H1 (cell line): ENCODE measurements at regions not wholly inside any gene's neighbourhood (a gene's known extent, or its start where the extent isn't known, plus 50 kb on each side); places are given as distances from the start of the nearest gene placed in this dataset.
"Not testable (repeated sequence)": the region's sequence is repeated elsewhere in the genome, so short reads cannot be mapped to it uniquely, and the experiment has no call there.

Source experiments
- CTCF ChIA-PET: fragments of 300-600 bp; sonication (Branson Sonifier 250); formaldehyde crosslinking; loops from one replicate; lab custom pipeline; 2021; ENCODE audit not compliant: partially characterized antibody; lab: Charles Lee
- POLR2A ChIA-PET: fragments of 300-600 bp; sonication (Branson Sonifier 250); formaldehyde crosslinking; loops from one replicate; lab custom pipeline; 2021; ENCODE audit warnings: inconsistent platforms; ENCODE audit not compliant: partially characterized antibody; lab: Charles Lee
- DNase-seq, 2 experiments: peaks; one replicate each; pipeline versions ENCODE4 v3.0.0 to v3.0.0-alpha.2; 2010 to 2022; ENCODE audit warnings: low spot score in 2 of 2, low read depth in 1 of 2, mixed read lengths in 1 of 2
- FAIRE-seq: peaks from 2 replicates; lab custom pipeline; 2011; peaks lifted over from hg19 to GRCh38; lab: Jason Lieb, UNC
- H2AFZ ChIP-seq: 2 replicates; pipeline ENCODE4 v1.8.1; 2012; ENCODE audit warnings: low read length, inconsistent platforms
- H2AK5ac ChIP-seq: 2 replicates; pipeline ENCODE4 v1.6.1; 2013; ENCODE audit warnings: low read depth, low read length
- H2BK120ac ChIP-seq: replicated peaks from 2 replicates; pipeline ENCODE3; 2013; ENCODE audit warnings: low read depth, low read length, inconsistent platforms
- H2BK12ac ChIP-seq: 2 replicates; pipeline ENCODE4 v1.6.1; 2013; ENCODE audit warnings: low read depth, low read length
- H2BK15ac ChIP-seq: 2 replicates; pipeline ENCODE4 v1.6.1; 2013; ENCODE audit warnings: low read length
- H2BK20ac ChIP-seq: 2 replicates; pipeline ENCODE4 v1.6.1; 2013; ENCODE audit warnings: low read length
- H2BK5ac ChIP-seq: 2 replicates; pipeline ENCODE4 v1.6.1; 2013; ENCODE audit warnings: low read depth, low read length
- H3K14ac ChIP-seq: 2 replicates; pipeline ENCODE4 v1.6.1; 2013; ENCODE audit warnings: inconsistent platforms; ENCODE audit not compliant: insufficient read length
- H3K18ac ChIP-seq: 2 replicates; pipeline ENCODE4 v1.6.1; 2013; ENCODE audit warnings: low read length; ENCODE audit errors: extremely low read depth
- H3K23ac ChIP-seq: 2 replicates; pipeline ENCODE4 v1.6.1; 2013; ENCODE audit warnings: inconsistent platforms; ENCODE audit not compliant: insufficient read length
- H3K23me2 ChIP-seq: 2 replicates; pipeline ENCODE4 v1.6.1; 2013; ENCODE audit warnings: low read depth, low read length
- H3K27ac ChIP-seq: 2 replicates; pipeline ENCODE4 v1.6.1; 2011; ENCODE audit warnings: low read depth, low read length, inconsistent platforms
- H3K27me3 ChIP-seq, 4 experiments: replicated peaks in 1 of 4; 1 replicate in 1 of 4; 2 replicates in 3 of 4; pipeline versions ENCODE4 v1.6.1 to v1.8.1; 2011 to 2013; ENCODE audit warnings: low read length in 3 of 4, mild to moderate bottlenecking in 3 of 4, inconsistent platforms in 2 of 4, mixed read lengths in 2 of 4, moderate library complexity in 1 of 4; ENCODE audit not compliant: control insufficient read depth in 3 of 4, insufficient read depth in 3 of 4; ENCODE audit errors: extremely low read depth in 1 of 4
- H3K36me3 ChIP-seq, 4 experiments: 2 replicates each; pipeline versions ENCODE4 v1.6.1 to v1.8.1; 2011 to 2013; ENCODE audit warnings: mild to moderate bottlenecking in 4 of 4, low read length in 3 of 4, moderate library complexity in 2 of 4, control low read depth in 1 of 4, inconsistent platforms in 1 of 4; ENCODE audit not compliant: insufficient read depth in 4 of 4, control insufficient read depth in 2 of 4
- H3K4ac ChIP-seq: replicated peaks from 2 replicates; pipeline ENCODE3; 2013; ENCODE audit warnings: low read length, low read depth, mixed read lengths, inconsistent platforms; ENCODE audit not compliant: insufficient read length
- H3K4me1 ChIP-seq, 4 experiments: replicated peaks in 1 of 4; 1 replicate in 1 of 4; 2 replicates in 3 of 4; pipeline versions ENCODE4 v1.6.1 to v1.8.1; 2011 to 2013; ENCODE audit warnings: low read length in 3 of 4, inconsistent platforms in 2 of 4, mixed read lengths in 1 of 4; ENCODE audit not compliant: insufficient read depth in 4 of 4, control insufficient read depth in 3 of 4
- H3K4me2 ChIP-seq, 2 experiments: 2 replicates each; pipeline versions ENCODE4 v1.6.1 to v1.8.1; 2011 to 2013; ENCODE audit warnings: low read depth in 2 of 2, low read length in 2 of 2, control low read depth in 1 of 2, inconsistent platforms in 1 of 2, mild to moderate bottlenecking in 1 of 2; ENCODE audit not compliant: insufficient read depth in 1 of 2
- H3K4me3 ChIP-seq, 4 experiments: fragments of 200-600, 300-600 bp in 1 of 4; sonication (generic), shearing (Covaris generic), sonication (Bioruptor Twin) in 1 of 4; 2 replicates each; pipeline versions ENCODE4 v1.5.1 to v1.8.1; 2011 to 2016; ENCODE audit warnings: low read length in 4 of 4, low read depth in 3 of 4, control low read depth in 2 of 4, inconsistent platforms in 2 of 4, mild to moderate bottlenecking in 2 of 4, mixed read lengths in 1 of 4, moderate library complexity in 1 of 4; ENCODE audit not compliant: insufficient read depth in 2 of 4; ENCODE audit errors: extremely low read depth in 1 of 4
- H3K56ac ChIP-seq: replicated peaks from 2 replicates; pipeline ENCODE3; 2013; ENCODE audit warnings: low read depth, mild to moderate bottlenecking, mixed read lengths, low read length, inconsistent platforms; ENCODE audit not compliant: insufficient read length
- H3K79me1 ChIP-seq: 2 replicates; pipeline ENCODE4 v1.6.1; 2013; ENCODE audit warnings: low read depth, low read length, control low read depth
- H3K79me2 ChIP-seq, 2 experiments: 2 replicates each; pipeline versions ENCODE4 v1.6.1 to v1.8.1; 2012 to 2013; ENCODE audit warnings: low read length in 2 of 2, mild to moderate bottlenecking in 2 of 2, inconsistent platforms in 1 of 2; ENCODE audit not compliant: insufficient read depth in 2 of 2, control insufficient read depth in 1 of 2
- H3K9ac ChIP-seq, 4 experiments: replicated peaks in 1 of 4; 1 replicate in 1 of 4; 2 replicates in 3 of 4; pipeline versions ENCODE4 v1.6.1 to v1.8.1; 2011 to 2013; ENCODE audit warnings: low read depth in 3 of 4, low read length in 3 of 4, control low read depth in 2 of 4, mild to moderate bottlenecking in 2 of 4, moderate library complexity in 2 of 4, inconsistent platforms in 1 of 4; ENCODE audit errors: extremely low read depth in 1 of 4
- H3K9me3 ChIP-seq, 2 experiments: 2 replicates each; pipeline versions ENCODE4 v1.6.1 to v1.8.1; 2012 to 2013; ENCODE audit warnings: mild to moderate bottlenecking in 2 of 2, moderate library complexity in 2 of 2, control low read depth in 1 of 2, inconsistent platforms in 1 of 2, low read depth in 1 of 2, low read length in 1 of 2, mixed read lengths in 1 of 2; ENCODE audit not compliant: insufficient read depth in 2 of 2
- H4K20me1 ChIP-seq, 2 experiments: replicated peaks in 1 of 2; 2 replicates each; pipeline versions ENCODE3 to v1.8.1; 2011 to 2013; ENCODE audit warnings: inconsistent platforms in 2 of 2, low read length in 2 of 2, mild to moderate bottlenecking in 1 of 2; ENCODE audit not compliant: insufficient read depth in 2 of 2, control insufficient read depth in 1 of 2
- H4K5ac ChIP-seq: 2 replicates; pipeline ENCODE4 v1.6.1; 2013; ENCODE audit warnings: low read length, low read depth, mixed read lengths, inconsistent platforms; ENCODE audit not compliant: insufficient read length
- H4K8ac ChIP-seq: 2 replicates; pipeline ENCODE4 v1.8.0; 2013; ENCODE audit warnings: mild to moderate bottlenecking, moderate library complexity, low read length, inconsistent platforms; ENCODE audit not compliant: insufficient read depth; ENCODE audit errors: extremely low read depth
- H4K91ac ChIP-seq: replicated peaks from 2 replicates; pipeline ENCODE3; 2013; ENCODE audit warnings: low read length, mixed read lengths, inconsistent platforms; ENCODE audit not compliant: insufficient read length
- TAF1 ChIP-seq: IDR thresholded peaks from 2 replicates; pipeline ENCODE4 v1.6.1; 2011; ENCODE audit warnings: mild to moderate bottlenecking, low read depth, low read length
- WGBS, 2 experiments: shearing (Covaris generic) in 1 of 2; methylation state at CpG; one replicate each; pipeline versions ENCODE4 v1.1.6 to v1.1.7; 2013 to 2015; ENCODE audit warnings: low lambda C conversion rate in 2 of 2, mixed read lengths in 2 of 2, inconsistent platforms in 1 of 2, low coverage in 1 of 2, missing lambda C conversion rate in 1 of 2; ENCODE audit not compliant: insufficient replicate concordance in 2 of 2, insufficient coverage in 1 of 2, insufficient read length in 1 of 2; ENCODE audit errors: extremely low coverage in 1 of 2, missing lambda C conversion rate in 1 of 2; 5-methylcytosine and 5-hydroxymethylcytosine counted together

DNA sequence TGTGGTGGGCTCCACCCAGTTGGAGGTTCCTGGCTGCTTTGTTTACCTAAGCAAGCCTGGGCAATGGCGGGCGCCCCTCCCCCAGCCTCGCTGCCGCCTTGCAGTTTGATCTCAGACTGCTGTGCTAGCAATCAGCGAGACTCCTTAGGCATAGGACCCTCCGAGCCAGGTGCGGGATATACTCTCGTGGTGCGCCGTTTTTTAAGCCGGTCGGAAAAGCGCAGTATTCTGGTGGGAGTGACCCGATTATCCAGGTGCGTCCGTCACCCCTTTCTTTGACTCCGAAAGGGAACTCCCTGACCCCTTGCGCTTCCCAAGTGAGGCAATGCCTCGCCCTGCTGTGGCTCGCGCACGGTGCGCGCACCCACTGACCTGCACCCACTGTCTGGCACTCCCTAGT is 1719.9 kb downstream of the BRINP3 start:
- H2BK15ac ChIP-seq, H3K23ac ChIP-seq, H3K79me1 ChIP-seq, H3K27me3 ChIP-seq, H4K8ac ChIP-seq, H2BK5ac ChIP-seq, H2BK120ac ChIP-seq, H3K27ac ChIP-seq, FAIRE-seq, H4K20me1 ChIP-seq, H3K18ac ChIP-seq, H3K56ac ChIP-seq, H2AFZ ChIP-seq, H3K4me1 ChIP-seq, H2BK12ac ChIP-seq, H4K91ac ChIP-seq, H3K9ac ChIP-seq, H3K36me3 ChIP-seq, POLR2A ChIA-PET, H3K23me2 ChIP-seq, H3K79me2 ChIP-seq, H2BK20ac ChIP-seq, H3K4ac ChIP-seq, H2AK5ac ChIP-seq, H3K14ac ChIP-seq, H3K9me3 ChIP-seq, H4K5ac ChIP-seq: not testable (repeated sequence)
- DNase-seq, result peak in 1 of 2 experiments; percentile 57
- H3K4me3 ChIP-seq, result peak overlapping the region in 1 of 4 experiments; percentile 46; a peak in 1 of 8 replicates
- 0 out of 2 replicates have a peak, but pooled peaks have one; percentile 23 for TF ChIP-seq TAF1
- WGBS, 2 experiments, result 75% methylated on average over 21 of the region's 24 CpGs; no CpG with 5 or more reads in 1 of the 2 experiments
- CTCF ChIA-PET, result interaction anchor here (0.6 to 1.1 kb wide), 3 partner anchors 9 to 529 kb away, joined by 3 to 4 read pairs (median 3); no protein-coding TSS in a partner anchor
- peak overlapping the region in 1 of 2 experiments; percentile 34; a peak in 1 of 4 replicates for H3K4me2 ChIP-seq
